WTC11 (cell line): ENCODE measurements at regions not wholly inside any gene's neighbourhood (a gene's known extent, or its start where the extent isn't known, plus 50 kb on each side); places are given as distances from the start of the nearest gene placed in this dataset.

Experiments used
- ATAC-seq: fragments of 200-7000 bp; cut with Tn5 transposase; 2 replicates; pipeline ENCODE4 v1.10.0; 2021; ENCODE audit warnings: mild to moderate bottlenecking, moderate library complexity
- CTCF ChIA-PET: fragments of 300-600 bp; sonication (Branson Sonifier 250); formaldehyde crosslinking; loops from one replicate; lab custom pipeline; 2021; ENCODE audit warnings: antibody characterized with exemption; lab: Charles Lee
- POLR2A ChIA-PET: fragments of 350-600 bp; sonication (Branson Sonifier 250); formaldehyde crosslinking; loops from one replicate; lab custom pipeline; 2021; ENCODE audit warnings: antibody characterized with exemption; lab: Charles Lee
- DNase-seq: peaks from one replicate; pipeline ENCODE4 v3.0.0; 2021; ENCODE audit warnings: low spot score
- H3K27ac Mint-ChIP-seq: 2 replicates; pipeline ENCODE4 v1.8.0; 2021; ENCODE audit warnings: mixed read lengths
- H3K27me3 Mint-ChIP-seq: 2 replicates; pipeline ENCODE4 v1.8.0; 2021; ENCODE audit warnings: low read depth, mild to moderate bottlenecking, moderate library complexity, mixed read lengths
- H3K36me3 Mint-ChIP-seq: 2 replicates; pipeline ENCODE4 v1.8.0; 2021; ENCODE audit warnings: mixed read lengths
- H3K4me1 Mint-ChIP-seq: 2 replicates; pipeline ENCODE4 v1.8.0; 2022; ENCODE audit warnings: mixed read lengths
- H3K4me3 Mint-ChIP-seq: 2 replicates; pipeline ENCODE4 v1.8.0; 2021; ENCODE audit warnings: mild to moderate bottlenecking, moderate library complexity, mixed read lengths
- H3K9me3 Mint-ChIP-seq: 2 replicates; pipeline ENCODE4 v1.8.0; 2021; ENCODE audit warnings: mixed read lengths
- AFF4 ChIP-seq: sonication (generic); formaldehyde crosslinking; IDR thresholded peaks from 2 replicates; pipeline ENCODE4 v1.8.1; 2023; ENCODE audit warnings: mild to moderate bottlenecking, missing genetic modification reagents, borderline replicate concordance
- CREB1 ChIP-seq: sonication (generic); formaldehyde crosslinking; IDR thresholded peaks from 2 replicates; pipeline ENCODE4 v1.8.0; 2023; ENCODE audit warnings: mild to moderate bottlenecking, missing genetic modification reagents
- FOXJ3 ChIP-seq: sonication (generic); formaldehyde crosslinking; IDR thresholded peaks from 2 replicates; pipeline ENCODE4 v1.9.0; 2021; ENCODE audit warnings: missing genetic modification reagents, mild to moderate bottlenecking, borderline replicate concordance
- GABPB1 ChIP-seq: sonication (generic); formaldehyde crosslinking; IDR thresholded peaks from 2 replicates; pipeline ENCODE4 v1.8.1; 2023; ENCODE audit warnings: mild to moderate bottlenecking, missing genetic modification reagents
- MAX ChIP-seq: sonication (generic); formaldehyde crosslinking; IDR thresholded peaks from 2 replicates; pipeline ENCODE4 v1.8.0; 2022; ENCODE audit warnings: mild to moderate bottlenecking, missing genetic modification reagents
- MLX ChIP-seq: sonication (generic); formaldehyde crosslinking; IDR thresholded peaks from 2 replicates; pipeline ENCODE4 v1.8.1; 2023; ENCODE audit warnings: mild to moderate bottlenecking, missing genetic modification reagents, moderate library complexity
- MXD4 ChIP-seq: fragments of 250-450 bp; sonication (Bioruptor Pico); IDR thresholded peaks from 2 replicates; pipeline ENCODE4 v1.8.0; 2021; ENCODE audit warnings: mild to moderate bottlenecking, moderate library complexity, borderline replicate concordance
- PRRX2 ChIP-seq: fragments of 250-450 bp; sonication (Bioruptor Pico); IDR thresholded peaks from 2 replicates; pipeline ENCODE4 v1.8.0; 2021; ENCODE audit warnings: mild to moderate bottlenecking
- RORB ChIP-seq: fragments of 250-450 bp; sonication (Bioruptor Pico); IDR thresholded peaks from 2 replicates; pipeline ENCODE4 v1.9.0; 2021; ENCODE audit warnings: mild to moderate bottlenecking
- SMAD3 ChIP-seq: sonication (generic); formaldehyde crosslinking; IDR thresholded peaks from 2 replicates; pipeline ENCODE4 v1.8.0; 2022; ENCODE audit warnings: missing genetic modification reagents, mild to moderate bottlenecking, borderline replicate concordance
- SP1 ChIP-seq: sonication (generic); formaldehyde crosslinking; conservative IDR thresholded peaks from 2 replicates; pipeline ENCODE4 v1.8.1; 2022; ENCODE audit warnings: missing genetic modification reagents
- ZNF396 ChIP-seq: fragments of 250-450 bp; sonication (Bioruptor Pico); IDR thresholded peaks from 2 replicates; pipeline ENCODE4 v1.8.0; 2021; ENCODE audit warnings: mild to moderate bottlenecking, moderate library complexity, borderline replicate concordance
- ZNF425 ChIP-seq: fragments of 250-450 bp; sonication (Bioruptor Pico); conservative IDR thresholded peaks from 2 replicates; pipeline ENCODE4 v1.9.0; 2021; ENCODE audit warnings: mild to moderate bottlenecking
- ZNF671 ChIP-seq: fragments of 250-450 bp; sonication (Bioruptor Pico); IDR thresholded peaks from 2 replicates; pipeline ENCODE4 v1.8.0; 2021; ENCODE audit warnings: mild to moderate bottlenecking
- TF ChIP-seq, protein P1 (sequence below): sonication (generic); formaldehyde crosslinking; IDR thresholded peaks from 2 replicates; pipeline ENCODE4 v1.8.1; 2022; ENCODE audit warnings: mild to moderate bottlenecking, missing genetic modification reagents, moderate library complexity, borderline replicate concordance
- TF ChIP-seq, protein P2 (sequence below): fragments of 250-450 bp; sonication (Bioruptor Pico); IDR thresholded peaks from 2 replicates; pipeline ENCODE4 v1.9.0; 2021; ENCODE audit warnings: mild to moderate bottlenecking, borderline replicate concordance
- TF ChIP-seq, protein P3 (sequence below): sonication (generic); formaldehyde crosslinking; IDR thresholded peaks from 2 replicates; pipeline ENCODE4 v1.8.0; 2022; ENCODE audit warnings: mild to moderate bottlenecking, missing genetic modification reagents

DNA sequence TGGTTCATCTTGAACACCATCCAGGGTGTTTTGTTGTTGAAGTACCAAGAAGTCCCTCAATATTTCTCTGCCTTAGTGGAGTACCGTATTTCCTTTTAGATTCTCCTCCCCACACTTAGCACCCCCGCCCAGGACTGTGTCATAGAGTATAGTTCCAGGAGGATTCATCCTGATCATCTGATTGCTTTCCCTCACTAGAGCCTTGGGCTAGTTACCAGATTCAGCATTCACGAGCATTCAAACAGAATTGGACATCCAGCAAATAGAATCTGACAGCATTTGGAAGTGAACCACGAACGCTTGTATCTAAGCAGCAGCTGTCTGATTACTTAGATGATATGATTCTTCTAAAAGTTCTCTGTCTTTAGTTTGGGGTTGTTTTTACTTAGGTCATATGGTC, 248.1 kb upstream of the TAS2R1 start:
- ChIA-PET POLR2A (no interaction called here), CTCF (no interaction called here)
- H3K36me3 Mint-ChIP-seq, result peaks cover 10% of the 10 kb centered on the region
- no peak overlapping the region for H3K4me3 Mint-ChIP-seq
- H3K4me1 Mint-ChIP-seq, result peaks cover 17% of the 10 kb centered on the region
- no peak for DNase-seq
- H3K27me3 Mint-ChIP-seq, result no peaks in the 10 kb centered on the region; the same call in 1 of the 2 replicates
- peaks cover 26% of the 10 kb centered on the region for H3K9me3 Mint-ChIP-seq
- H3K27ac Mint-ChIP-seq, result no peak overlapping the region
- no peak for TF ChIP-seq MAX
- no peak for TF ChIP-seq MXD4 (CRISPR knock-in tag)
- no peak for TF ChIP-seq GABPB1 (CRISPR knock-in tag)
- TF ChIP-seq ZNF396 (CRISPR knock-in tag), result no peak
- no peak for ATAC-seq

DNA sequence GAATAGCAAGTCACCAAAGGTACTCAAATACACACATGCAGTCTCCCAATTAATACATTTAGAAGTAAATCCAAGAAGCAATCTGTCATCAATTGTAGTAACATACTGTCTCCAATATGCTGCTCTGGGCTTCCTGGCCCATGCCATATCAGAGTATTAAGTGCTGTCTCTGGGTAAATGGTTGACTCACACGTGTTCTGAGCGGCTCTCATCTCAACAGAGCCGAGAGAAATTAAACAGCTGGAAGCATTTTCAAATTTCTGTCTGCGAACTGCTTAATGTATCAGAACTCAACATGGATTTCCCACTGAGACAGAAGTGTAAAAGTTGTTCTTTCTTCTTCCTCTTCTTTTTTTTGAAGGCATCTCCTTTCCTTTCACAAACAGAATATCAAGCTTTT, 247.3 kb upstream of the TAS2R1 start:
- no peak for TF ChIP-seq SMAD3 (CRISPR knock-in tag)
- TF ChIP-seq, protein P1, sequence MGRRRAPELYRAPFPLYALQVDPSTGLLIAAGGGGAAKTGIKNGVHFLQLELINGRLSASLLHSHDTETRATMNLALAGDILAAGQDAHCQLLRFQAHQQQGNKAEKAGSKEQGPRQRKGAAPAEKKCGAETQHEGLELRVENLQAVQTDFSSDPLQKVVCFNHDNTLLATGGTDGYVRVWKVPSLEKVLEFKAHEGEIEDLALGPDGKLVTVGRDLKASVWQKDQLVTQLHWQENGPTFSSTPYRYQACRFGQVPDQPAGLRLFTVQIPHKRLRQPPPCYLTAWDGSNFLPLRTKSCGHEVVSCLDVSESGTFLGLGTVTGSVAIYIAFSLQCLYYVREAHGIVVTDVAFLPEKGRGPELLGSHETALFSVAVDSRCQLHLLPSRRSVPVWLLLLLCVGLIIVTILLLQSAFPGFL (CRISPR knock-in tag), result no peak
- no peak for TF ChIP-seq CREB1 (CRISPR knock-in tag)
- TF ChIP-seq MLX (CRISPR knock-in tag), result no peak
- no peak for TF ChIP-seq RORB (CRISPR knock-in tag)
- no peak for TF ChIP-seq ZNF671 (CRISPR knock-in tag)
- TF ChIP-seq, protein P2, sequence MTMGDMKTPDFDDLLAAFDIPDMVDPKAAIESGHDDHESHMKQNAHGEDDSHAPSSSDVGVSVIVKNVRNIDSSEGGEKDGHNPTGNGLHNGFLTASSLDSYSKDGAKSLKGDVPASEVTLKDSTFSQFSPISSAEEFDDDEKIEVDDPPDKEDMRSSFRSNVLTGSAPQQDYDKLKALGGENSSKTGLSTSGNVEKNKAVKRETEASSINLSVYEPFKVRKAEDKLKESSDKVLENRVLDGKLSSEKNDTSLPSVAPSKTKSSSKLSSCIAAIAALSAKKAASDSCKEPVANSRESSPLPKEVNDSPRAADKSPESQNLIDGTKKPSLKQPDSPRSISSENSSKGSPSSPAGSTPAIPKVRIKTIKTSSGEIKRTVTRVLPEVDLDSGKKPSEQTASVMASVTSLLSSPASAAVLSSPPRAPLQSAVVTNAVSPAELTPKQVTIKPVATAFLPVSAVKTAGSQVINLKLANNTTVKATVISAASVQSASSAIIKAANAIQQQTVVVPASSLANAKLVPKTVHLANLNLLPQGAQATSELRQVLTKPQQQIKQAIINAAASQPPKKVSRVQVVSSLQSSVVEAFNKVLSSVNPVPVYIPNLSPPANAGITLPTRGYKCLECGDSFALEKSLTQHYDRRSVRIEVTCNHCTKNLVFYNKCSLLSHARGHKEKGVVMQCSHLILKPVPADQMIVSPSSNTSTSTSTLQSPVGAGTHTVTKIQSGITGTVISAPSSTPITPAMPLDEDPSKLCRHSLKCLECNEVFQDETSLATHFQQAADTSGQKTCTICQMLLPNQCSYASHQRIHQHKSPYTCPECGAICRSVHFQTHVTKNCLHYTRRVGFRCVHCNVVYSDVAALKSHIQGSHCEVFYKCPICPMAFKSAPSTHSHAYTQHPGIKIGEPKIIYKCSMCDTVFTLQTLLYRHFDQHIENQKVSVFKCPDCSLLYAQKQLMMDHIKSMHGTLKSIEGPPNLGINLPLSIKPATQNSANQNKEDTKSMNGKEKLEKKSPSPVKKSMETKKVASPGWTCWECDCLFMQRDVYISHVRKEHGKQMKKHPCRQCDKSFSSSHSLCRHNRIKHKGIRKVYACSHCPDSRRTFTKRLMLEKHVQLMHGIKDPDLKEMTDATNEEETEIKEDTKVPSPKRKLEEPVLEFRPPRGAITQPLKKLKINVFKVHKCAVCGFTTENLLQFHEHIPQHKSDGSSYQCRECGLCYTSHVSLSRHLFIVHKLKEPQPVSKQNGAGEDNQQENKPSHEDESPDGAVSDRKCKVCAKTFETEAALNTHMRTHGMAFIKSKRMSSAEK (CRISPR knock-in tag), result no peak
- TF ChIP-seq FOXJ3 (CRISPR knock-in tag), result no peak
- no peak overlapping the region for H3K27ac Mint-ChIP-seq
- peaks cover 17% of the 10 kb centered on the region for H3K4me1 Mint-ChIP-seq
- CTCF ChIA-PET, result interaction anchor here (0.6 kb wide), 1 partner anchor 8 kb away, joined by 3 read pairs; no protein-coding TSS in a partner anchor
- no peaks in the 10 kb centered on the region; the same call in 1 of the 2 replicates for H3K27me3 Mint-ChIP-seq
- POLR2A ChIA-PET, result no interaction called here
- peaks cover 10% of the 10 kb centered on the region for H3K36me3 Mint-ChIP-seq
- no peak for DNase-seq
- H3K9me3 Mint-ChIP-seq, result peaks cover 28% of the 10 kb centered on the region
- no peak for ATAC-seq
- no peak overlapping the region for H3K4me3 Mint-ChIP-seq

DNA sequence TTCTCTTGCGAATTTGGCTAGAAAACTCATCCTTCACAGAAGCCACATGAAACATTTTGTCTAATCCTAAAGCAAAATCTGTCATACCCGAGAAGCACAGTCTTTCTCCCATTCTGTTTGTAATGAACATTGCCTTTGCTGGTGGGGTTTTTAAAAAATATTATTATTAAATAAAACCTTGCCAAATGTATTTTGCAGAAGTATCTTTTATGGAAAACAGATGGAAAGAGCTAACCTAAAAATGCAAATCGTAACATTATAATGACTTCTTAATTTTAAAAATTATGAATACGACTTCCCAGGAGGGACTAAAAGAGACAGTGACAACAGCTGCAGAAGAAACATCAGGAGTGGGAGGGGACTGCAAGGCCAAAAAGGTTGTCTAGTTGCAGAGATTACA, 246.3 kb upstream of the TAS2R1 start:
- Mint-ChIP-seq H3K36me3 (peaks cover 6% of the 10 kb centered on the region), H3K4me1 (peaks cover 17% of the 10 kb centered on the region), H3K9me3 (peaks cover 23% of the 10 kb centered on the region), H3K27me3 (no peaks in the 10 kb centered on the region; the same call in 1 of the 2 replicates), H3K4me3 (no peak overlapping the region), H3K27ac (no peak overlapping the region)
- no peak for ATAC-seq
- CTCF ChIA-PET, result no interaction called here
- POLR2A ChIA-PET, result no interaction called here
- DNase-seq, result no peak
- no peak for TF ChIP-seq ZNF425
- TF ChIP-seq MXD4 (CRISPR knock-in tag), result no peak
- no peak for TF ChIP-seq ZNF396 (CRISPR knock-in tag)
- no peak for TF ChIP-seq RORB (CRISPR knock-in tag)
- TF ChIP-seq, protein P3, sequence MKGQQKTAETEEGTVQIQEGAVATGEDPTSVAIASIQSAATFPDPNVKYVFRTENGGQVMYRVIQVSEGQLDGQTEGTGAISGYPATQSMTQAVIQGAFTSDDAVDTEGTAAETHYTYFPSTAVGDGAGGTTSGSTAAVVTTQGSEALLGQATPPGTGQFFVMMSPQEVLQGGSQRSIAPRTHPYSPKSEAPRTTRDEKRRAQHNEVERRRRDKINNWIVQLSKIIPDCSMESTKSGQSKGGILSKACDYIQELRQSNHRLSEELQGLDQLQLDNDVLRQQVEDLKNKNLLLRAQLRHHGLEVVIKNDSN (CRISPR knock-in tag), result no peak
- TF ChIP-seq SP1 (CRISPR knock-in tag), result no peak
- no peak for TF ChIP-seq AFF4 (CRISPR knock-in tag)
- TF ChIP-seq GABPB1 (CRISPR knock-in tag), result no peak
- TF ChIP-seq PRRX2 (CRISPR knock-in tag), result no peak
- no peak for TF ChIP-seq MAX
